Activated naive CD4-positive, alpha-beta T cell treated with anti-CD3 and anti-CD28 coated beads, Interleukin-2, amount 50 U/mL, for 72 hours (primary cell): ENCODE measurements at regions not wholly inside any gene's neighbourhood (a gene's known extent, or its start where the extent isn't known, plus 50 kb on each side); places are given as distances from the start of the nearest gene placed in this dataset.

Source experiments
- ATAC-seq, 2 donors: fragments of 150-1000 bp; cut with Tn5 transposase; 2 replicates each; pipeline ENCODE4 v1.10.0; 2021; ENCODE audit warnings: mild to moderate bottlenecking in 2 of 2, moderate library complexity in 2 of 2
- DNase-seq, 2 donors: peaks; one replicate each; pipeline ENCODE4 v3.0.0; 2021 to 2022; ENCODE audit warnings: low spot score in 2 of 2
- H3K27ac Mint-ChIP-seq, 2 donors: one replicate each; pipeline ENCODE4 v1.8.0; 2022; ENCODE audit warnings: mild to moderate bottlenecking in 2 of 2, mixed read lengths in 2 of 2
- H3K36me3 Mint-ChIP-seq, 2 donors: one replicate each; pipeline ENCODE4 v1.8.0; 2022; ENCODE audit warnings: mixed read lengths in 2 of 2
- H3K9me3 Mint-ChIP-seq, 2 donors: one replicate each; pipeline ENCODE4 v1.8.0; 2022; ENCODE audit warnings: mixed read lengths in 2 of 2

GRCh38 chr15:95160316-95160715, 929.0 kb downstream of the MCTP2 start:
- no peaks in the 10 kb centered on the region for H3K36me3 Mint-ChIP-seq
- ATAC-seq (no peak), DNase-seq (no peak)
- H3K9me3 Mint-ChIP-seq, result peaks cover 11% of the 10 kb centered on the region in 2 donors
- no peak overlapping the region for H3K27ac Mint-ChIP-seq

- ATAC-seq (no peak), DNase-seq (no peak)
- no peaks in the 10 kb centered on the region for H3K36me3 Mint-ChIP-seq
- H3K27ac Mint-ChIP-seq, result no peak overlapping the region
- H3K9me3 Mint-ChIP-seq, result peaks cover 7 to 8% of the 10 kb centered on the region in 2 donors
Observed at GRCh38 chr15:95162069-95162468, 930.7 kb downstream of the MCTP2 start.

DNA sequence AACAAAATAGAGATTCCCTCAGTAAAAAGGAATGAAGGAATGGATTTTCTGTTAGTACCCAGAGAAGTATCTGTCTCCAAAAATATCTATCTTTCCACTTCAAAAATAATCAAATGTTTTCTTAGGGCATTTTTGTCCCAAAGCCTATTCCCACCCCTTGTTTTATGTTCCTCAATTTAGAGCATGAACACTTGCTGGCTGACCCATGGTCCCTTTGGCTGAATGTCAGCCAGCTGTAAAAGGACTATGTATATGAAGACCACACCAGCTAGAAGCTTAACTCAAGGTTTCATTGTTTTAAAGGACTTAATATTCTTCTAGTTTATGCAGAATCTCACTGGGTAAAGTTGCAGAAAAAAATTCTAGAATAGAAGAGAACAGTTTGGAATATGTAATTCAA, 931.2 kb downstream of the MCTP2 start:
- DNase-seq (no peak), ATAC-seq (no peak)
- Mint-ChIP-seq H3K9me3 (peaks cover 5 to 10% of the 10 kb centered on the region in 2 donors), H3K27ac (no peak overlapping the region), H3K36me3 (no peaks in the 10 kb centered on the region)

DNA sequence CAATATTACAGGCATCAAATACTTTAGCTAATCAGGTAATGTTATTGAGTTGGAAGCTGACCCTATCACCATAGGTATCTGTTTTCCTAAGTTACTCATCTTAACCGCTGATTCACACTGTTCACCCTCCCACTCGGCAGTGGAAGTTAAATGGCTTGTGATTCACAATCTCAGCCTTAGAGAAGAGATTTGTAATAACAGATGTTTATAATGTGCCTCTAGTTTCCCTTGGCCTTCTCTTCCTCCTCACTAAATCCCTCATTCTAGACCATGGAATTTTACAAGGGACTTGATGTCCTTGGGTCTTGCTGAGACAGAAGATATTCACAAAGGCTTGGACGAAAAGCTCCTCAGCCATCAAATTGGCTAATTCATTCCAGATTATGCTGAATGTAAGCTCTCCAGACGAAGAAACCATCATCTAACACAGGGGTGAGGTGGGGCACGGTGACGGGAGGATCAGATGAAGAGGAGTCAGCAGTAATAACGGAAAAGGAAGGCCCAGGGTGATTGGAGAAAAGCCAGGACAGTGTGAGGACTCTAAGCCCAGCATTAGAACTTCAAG, 931.7 kb downstream of the MCTP2 start:
- DNase-seq (no peak), ATAC-seq (no peak)
- no peaks in the 10 kb centered on the region for H3K36me3 Mint-ChIP-seq
- H3K27ac Mint-ChIP-seq, result no peak overlapping the region
- H3K9me3 Mint-ChIP-seq, result peaks cover 5 to 10% of the 10 kb centered on the region in 2 donors

- H3K36me3 Mint-ChIP-seq, result peaks cover 0 to 6% of the 10 kb centered on the region in 2 donors
- DNase-seq, result no peak
- H3K9me3 Mint-ChIP-seq, result peaks cover 8 to 9% of the 10 kb centered on the region in 2 donors
- no peak overlapping the region for H3K27ac Mint-ChIP-seq
- ATAC-seq, result no peak
Observed at GRCh38 chr15:95168152-95168551, 936.8 kb downstream of the MCTP2 start.

- Mint-ChIP-seq H3K27ac (no peak overlapping the region), H3K9me3 (peaks cover 7 to 8% of the 10 kb centered on the region in 2 donors), H3K36me3 (peaks cover 0 to 6% of the 10 kb centered on the region in 2 donors)
- DNase-seq (no peak), ATAC-seq (no peak)
Observed at GRCh38 chr15:95168951-95169431, 937.6 kb downstream of the MCTP2 start.

- Mint-ChIP-seq H3K36me3 (peaks cover 0 to 6% of the 10 kb centered on the region in 2 donors), H3K27ac (no peak overlapping the region), H3K9me3 (peaks cover 6 to 7% of the 10 kb centered on the region in 2 donors)
- DNase-seq, result no peak
- ATAC-seq, result no peak
Observed at GRCh38 chr15:95169541-95170459, 938.4 kb downstream of the MCTP2 start.

GRCh38 chr15:95170561-95171380, 939.4 kb downstream of the MCTP2 start:
- H3K27ac Mint-ChIP-seq, result no peak overlapping the region
- no peak for DNase-seq
- H3K9me3 Mint-ChIP-seq, result peaks cover 3 to 4% of the 10 kb centered on the region in 2 donors
- ATAC-seq, result no peak
- H3K36me3 Mint-ChIP-seq, result peaks cover 0 to 6% of the 10 kb centered on the region in 2 donors

GRCh38 chr15:95171564-95171963, 940.2 kb downstream of the MCTP2 start:
- Mint-ChIP-seq H3K36me3 (peaks cover 0 to 6% of the 10 kb centered on the region in 2 donors), H3K27ac (no peak overlapping the region), H3K9me3 (peaks cover 3 to 4% of the 10 kb centered on the region in 2 donors)
- DNase-seq, result no peak
- no peak for ATAC-seq

DNA sequence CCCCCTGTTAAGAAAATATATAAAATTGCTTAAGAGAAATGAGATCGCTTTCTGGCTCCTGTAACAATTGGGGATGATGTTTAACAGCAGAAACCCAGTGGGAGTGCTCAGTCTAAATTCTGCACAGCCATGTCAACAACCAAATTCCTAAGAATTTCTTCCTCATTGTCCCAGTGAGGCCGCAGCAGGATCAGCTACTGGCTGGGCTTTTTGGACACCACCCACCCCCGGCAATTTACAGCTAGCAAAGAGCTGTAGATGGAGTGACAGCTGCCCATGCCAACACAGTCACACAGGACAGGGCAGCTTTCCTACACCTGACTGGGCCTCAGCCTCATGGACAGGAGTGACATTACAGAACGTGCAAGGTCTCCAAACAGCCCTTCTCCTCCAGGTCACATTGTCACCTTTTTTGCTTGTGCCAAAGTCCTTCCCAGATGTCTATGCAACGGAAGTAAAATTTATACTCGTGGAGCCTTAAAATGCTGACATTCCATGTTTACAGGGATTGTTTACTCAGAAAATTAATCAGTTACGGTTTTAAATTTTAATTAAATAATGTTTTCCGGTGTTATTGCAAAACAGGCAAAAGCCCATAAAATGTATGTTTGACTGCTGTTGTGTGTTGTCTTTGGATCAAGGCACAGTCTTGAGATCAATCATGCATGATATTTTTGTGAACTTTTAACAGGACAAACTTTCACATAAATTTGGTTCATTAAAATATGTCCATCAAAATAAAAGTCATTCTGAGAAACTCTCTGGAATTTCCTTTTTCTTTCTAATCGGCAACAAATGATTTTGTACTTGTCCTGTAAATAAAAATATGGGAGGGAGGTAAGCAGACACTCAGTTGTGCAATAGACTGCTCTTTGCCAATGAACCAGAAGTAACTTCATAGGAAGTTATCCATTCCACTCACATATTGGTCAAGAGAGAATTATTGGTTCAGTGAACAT, 943.2 kb downstream of the MCTP2 start:
- no peak for DNase-seq
- ATAC-seq, result no peak
- peaks cover 0 to 3% of the 10 kb centered on the region in 2 donors for H3K9me3 Mint-ChIP-seq

DNA sequence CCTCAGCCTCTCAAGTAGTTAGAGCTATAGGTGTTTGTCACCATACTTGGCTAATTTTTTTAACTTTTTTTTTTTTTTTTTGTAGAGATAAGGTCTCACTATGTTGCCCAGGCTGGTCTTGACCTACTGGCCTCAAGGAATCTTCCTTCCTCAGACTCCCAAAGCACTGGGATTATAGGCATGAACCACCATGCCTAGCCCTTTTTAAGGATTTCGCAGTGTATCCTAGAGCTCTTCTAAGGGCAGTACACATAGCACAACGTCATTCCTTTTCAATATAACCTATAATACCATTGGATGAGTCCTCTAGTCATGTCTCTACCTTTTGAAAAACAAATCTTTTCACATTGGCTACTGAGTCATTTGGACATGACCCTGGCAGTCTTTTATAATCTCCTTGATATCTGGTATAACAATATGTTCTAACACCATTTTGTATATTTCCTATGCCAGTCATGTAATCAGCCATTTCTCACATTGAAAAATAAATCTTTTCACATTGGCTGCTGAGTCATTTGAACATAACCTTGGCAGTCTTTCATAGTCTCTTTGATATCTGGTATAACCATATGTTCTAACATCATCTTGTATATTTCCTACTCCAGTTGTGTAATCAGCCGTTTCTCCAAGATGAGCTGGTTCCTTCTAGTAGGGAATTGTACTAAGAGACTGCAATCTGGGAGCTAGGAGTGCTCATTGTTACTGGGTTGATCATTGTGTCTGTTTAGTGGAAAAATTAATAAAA, 944.7 kb downstream of the MCTP2 start:
- Mint-ChIP-seq H3K36me3 (no peaks in the 10 kb centered on the region), H3K27ac (no peak overlapping the region), H3K9me3 (peaks cover 0 to 9% of the 10 kb centered on the region in 2 donors)
- DNase-seq (no peak), ATAC-seq (no peak)

More for the DNA sequence above, 943.2 kb downstream of the MCTP2 start:
- H3K36me3 Mint-ChIP-seq, result peaks cover 0 to 5% of the 10 kb centered on the region in 2 donors
- no peak overlapping the region for H3K27ac Mint-ChIP-seq

- Mint-ChIP-seq H3K9me3 (peaks cover 0 to 9% of the 10 kb centered on the region in 2 donors), H3K36me3 (no peaks in the 10 kb centered on the region), H3K27ac (no peak overlapping the region)
- DNase-seq (no peak), ATAC-seq (no peak)
Observed at GRCh38 chr15:95176794-95177577, 945.6 kb downstream of the MCTP2 start.

DNA sequence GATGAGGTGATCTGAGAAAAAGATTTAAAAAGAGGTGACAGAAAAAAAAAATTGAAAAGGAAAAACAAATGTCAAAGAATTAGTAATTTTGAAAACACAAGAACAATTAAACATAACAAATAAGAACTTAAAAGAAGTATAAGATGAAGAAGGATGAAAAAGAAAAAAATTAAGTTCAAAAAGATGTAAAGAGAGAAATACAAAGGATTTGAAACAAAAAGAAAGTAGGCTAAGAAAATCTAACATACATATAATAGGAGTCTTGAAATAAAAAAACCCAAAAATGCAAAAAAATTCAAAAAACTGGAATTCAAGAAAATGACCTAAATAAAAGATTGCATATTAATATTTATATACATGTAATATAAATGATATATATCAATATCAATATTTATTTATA, 949.2 kb downstream of the MCTP2 start:
- Mint-ChIP-seq H3K36me3 (no peaks in the 10 kb centered on the region), H3K9me3 (peaks cover 0 to 9% of the 10 kb centered on the region in 2 donors), H3K27ac (no peak overlapping the region)
- no peak for DNase-seq
- ATAC-seq, result no peak

- Mint-ChIP-seq H3K9me3 (peaks cover 1 to 9% of the 10 kb centered on the region in 2 donors), H3K27ac (no peak overlapping the region), H3K36me3 (no peaks in the 10 kb centered on the region)
- ATAC-seq (no peak), DNase-seq (no peak)
Observed at GRCh38 chr15:95182091-95182490, 950.7 kb downstream of the MCTP2 start.

DNA sequence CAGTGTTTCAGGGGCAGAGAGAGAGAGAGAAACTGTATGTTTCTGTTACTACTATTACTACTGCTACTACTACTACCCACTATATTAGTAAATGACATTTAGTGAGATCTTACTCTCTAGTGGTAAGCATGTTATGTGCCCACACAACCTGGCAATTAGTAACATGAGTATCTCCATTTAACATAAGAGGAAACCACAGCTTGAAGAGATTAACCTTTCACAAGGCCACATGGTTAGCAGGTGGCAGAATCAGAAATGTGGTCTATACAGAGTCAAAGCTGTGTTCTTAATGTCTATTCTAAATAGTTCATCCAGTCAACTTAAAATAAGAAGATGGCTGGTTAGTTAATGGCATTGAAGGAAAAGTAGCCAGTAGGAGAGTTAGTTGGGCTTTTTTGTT, 961.6 kb downstream of the MCTP2 start:
- ATAC-seq, result no peak
- DNase-seq, result no peak
- H3K9me3 Mint-ChIP-seq, result no peaks in the 10 kb centered on the region
- H3K27ac Mint-ChIP-seq, result no peak overlapping the region
- no peaks in the 10 kb centered on the region for H3K36me3 Mint-ChIP-seq
